UCSD-AML1 (cell line): ENCODE measurements at regions not wholly inside any gene's neighbourhood (a gene's known extent, or its start where the extent isn't known, plus 50 kb on each side); places are given as distances from the start of the nearest gene placed in this dataset.
"Not testable (repeated sequence)": the region's sequence is repeated elsewhere in the genome, so short reads cannot be mapped to it uniquely, and the experiment has no call there.

Experiments
- DNase-seq: peaks from one replicate; lab custom pipeline; 2025; ENCODE audit not compliant: unreplicated experiment; lab: John Stamatoyannopoulos, UW

DNA sequence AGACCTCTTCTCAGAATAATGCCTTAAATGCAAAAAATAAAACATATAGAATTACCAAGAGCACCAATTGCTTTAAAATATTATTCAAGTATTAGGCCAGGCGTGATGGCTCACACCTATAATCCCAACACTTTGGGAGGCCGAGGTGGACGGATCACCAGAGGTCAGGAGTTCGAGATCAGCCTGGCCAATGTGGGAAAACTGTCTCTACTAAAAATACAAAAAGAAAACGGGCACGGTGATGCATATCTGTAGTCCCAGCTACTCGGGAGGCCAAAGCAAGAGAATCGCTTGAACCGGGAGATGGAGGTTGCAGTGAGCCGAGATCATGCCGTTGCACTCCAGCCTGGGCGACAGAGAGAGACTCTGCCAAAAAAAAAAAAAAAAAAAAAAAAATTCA, 55.4 kb upstream of the RAB6C start:
- not testable (repeated sequence) for DNase-seq

DNA sequence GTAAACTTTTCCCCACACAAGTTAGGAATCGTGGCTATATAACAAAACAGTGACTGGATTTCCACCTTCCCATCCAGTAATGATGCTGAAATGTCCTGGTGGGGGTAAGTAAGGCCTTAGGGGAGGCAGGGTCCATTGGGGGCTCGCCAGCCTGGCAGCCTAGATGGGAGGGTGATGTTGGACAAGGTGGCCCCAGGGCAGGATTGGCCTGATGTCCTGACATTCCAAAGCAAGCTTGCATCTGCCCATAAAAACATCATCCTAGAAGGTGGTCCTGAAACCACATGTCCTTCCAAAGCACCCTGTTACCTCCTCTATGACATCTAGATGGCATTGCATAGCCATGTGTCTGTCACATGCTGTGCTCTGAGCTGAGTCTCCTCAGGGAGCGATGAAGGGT, 54.1 kb upstream of the RAB6C start:
- DNase-seq = no peak

DNA sequence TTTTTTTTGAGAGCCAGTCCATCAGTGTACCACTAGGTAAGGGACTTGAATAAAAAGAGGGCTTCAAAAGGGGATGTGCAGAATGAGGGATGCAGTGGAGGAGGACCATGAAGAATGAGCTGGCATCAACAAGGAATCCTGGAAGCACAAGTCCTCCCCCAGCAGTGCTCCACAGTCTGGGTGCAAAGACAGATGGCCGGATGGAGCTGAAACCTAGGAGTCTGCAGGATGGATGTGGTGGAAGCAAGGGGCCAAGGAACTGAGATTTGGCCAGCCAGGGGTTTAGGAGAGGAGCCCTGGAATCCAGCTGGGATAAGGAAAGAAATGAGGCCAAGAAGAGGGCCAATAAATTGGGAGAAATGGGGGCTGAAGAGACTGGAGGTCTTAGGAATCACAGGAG, 51.8 kb upstream of the RAB6C start:
- DNase-seq = no peak

DNA sequence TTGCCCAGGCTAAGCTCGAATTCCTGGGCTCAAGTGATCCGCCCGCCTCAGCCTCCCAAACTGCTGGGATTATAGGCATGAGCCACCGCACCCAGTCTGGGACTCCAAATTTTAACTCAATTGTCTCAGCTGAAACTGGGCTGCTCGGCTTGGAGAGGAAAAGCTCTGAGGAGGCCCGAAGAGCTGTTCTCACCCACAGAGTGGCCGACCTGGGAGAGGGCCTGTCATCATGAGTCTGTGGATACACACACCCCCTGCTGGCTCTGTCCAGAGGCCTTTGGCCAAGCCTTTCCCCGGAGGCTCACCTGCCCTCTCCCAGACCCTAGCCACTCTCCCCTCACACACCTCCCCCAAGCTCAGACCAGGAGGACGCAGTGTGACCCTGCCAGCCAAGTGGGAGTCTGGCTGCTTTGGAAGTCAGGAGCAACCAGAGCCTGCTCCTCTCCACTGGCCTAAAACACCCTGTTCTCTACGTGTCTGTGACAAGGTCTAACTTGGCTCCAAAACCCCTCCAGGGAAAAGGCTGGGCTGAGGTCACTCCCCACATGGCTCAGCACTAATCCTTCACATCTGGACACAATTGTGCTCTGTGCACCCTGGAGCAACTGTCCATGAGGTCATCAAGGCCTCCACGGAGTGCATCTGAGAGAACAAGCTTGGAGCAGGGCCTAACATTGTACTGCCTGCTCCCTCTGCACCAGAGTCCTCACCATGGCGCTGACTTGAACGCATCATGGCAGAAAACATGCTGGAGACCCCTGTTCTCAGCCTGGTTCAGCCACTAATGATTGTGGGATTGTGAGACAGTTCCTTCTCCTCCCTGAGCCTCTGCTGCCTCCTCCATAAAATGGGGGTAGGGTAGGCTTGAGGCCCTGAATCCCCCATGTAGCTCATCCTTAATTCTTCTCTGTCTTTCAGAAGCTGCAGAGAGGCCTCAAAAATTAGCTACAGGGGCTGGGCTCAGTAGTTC, 49.9 kb upstream of the RAB6C start:
- DNase-seq = no peak
